Spleen (tissue), 7 donors: ENCODE measurements at regions not wholly inside any gene's neighbourhood (a gene's known extent, or its start where the extent isn't known, plus 50 kb on each side); places are given as distances from the start of the nearest gene placed in this dataset.

Experiments used
- POLR2A ChIP-seq, 3 donors: fragments of 450-650 bp; IDR thresholded peaks; one replicate each; pipeline ENCODE4 v1.5.1; 2017; ENCODE audit warnings: antibody characterized with exemption in 3 of 3, mild to moderate bottlenecking in 1 of 3
- TF ChIP-seq, protein P1 (sequence below), 11 experiments: fragments of 200-600 bp in 7 of 11; fragments of 450-650 bp in 4 of 11; sonication (generic) in 4 of 11; IDR thresholded peaks in 8 of 11; conservative IDR thresholded peaks in 3 of 11; 1 replicate in 7 of 11; 2 replicates in 4 of 11; pipeline versions ENCODE4 v1.4.0 to v1.8.0; 2016 to 2021; ENCODE audit warnings: antibody characterized with exemption in 11 of 11, inconsistent platforms in 4 of 11, mild to moderate bottlenecking in 1 of 11
- donor health status: DM: no; HTN: no; CAD: no; lungs with moderate emphysema.
- donor health status: DM: no; HTN: no; CAD: no.
- donor health status: DM: no; HTN: no; CAD: no.

DNA sequence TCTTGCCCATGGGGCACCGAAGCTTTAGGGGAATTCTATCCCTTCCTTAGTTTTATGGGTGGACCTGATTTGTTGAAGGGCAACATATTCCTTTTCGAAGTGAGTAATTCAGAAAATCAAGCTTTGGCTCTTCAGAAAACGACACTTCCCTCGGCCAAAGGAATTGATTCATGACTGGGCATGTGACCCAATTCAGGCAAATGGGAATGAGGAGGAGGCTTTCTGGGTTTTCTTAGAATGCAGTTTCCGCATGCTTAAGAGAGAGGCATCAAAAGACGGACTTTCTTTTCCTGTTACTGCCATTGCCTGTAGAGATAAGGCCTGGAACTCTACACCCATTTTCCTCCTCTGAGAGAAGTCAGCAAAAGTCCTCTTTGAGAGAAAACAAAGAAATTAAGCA lies 179.5 kb downstream of the RFPL4B start:
- TF ChIP-seq, protein P1, sequence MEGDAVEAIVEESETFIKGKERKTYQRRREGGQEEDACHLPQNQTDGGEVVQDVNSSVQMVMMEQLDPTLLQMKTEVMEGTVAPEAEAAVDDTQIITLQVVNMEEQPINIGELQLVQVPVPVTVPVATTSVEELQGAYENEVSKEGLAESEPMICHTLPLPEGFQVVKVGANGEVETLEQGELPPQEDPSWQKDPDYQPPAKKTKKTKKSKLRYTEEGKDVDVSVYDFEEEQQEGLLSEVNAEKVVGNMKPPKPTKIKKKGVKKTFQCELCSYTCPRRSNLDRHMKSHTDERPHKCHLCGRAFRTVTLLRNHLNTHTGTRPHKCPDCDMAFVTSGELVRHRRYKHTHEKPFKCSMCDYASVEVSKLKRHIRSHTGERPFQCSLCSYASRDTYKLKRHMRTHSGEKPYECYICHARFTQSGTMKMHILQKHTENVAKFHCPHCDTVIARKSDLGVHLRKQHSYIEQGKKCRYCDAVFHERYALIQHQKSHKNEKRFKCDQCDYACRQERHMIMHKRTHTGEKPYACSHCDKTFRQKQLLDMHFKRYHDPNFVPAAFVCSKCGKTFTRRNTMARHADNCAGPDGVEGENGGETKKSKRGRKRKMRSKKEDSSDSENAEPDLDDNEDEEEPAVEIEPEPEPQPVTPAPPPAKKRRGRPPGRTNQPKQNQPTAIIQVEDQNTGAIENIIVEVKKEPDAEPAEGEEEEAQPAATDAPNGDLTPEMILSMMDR (IDR thresholded peaks at IDR 0.05 in 8 of 11, conservative IDR thresholded peaks at IDR 0.05 in 3 of 11) = no peak
- no peak for TF ChIP-seq POLR2A (IDR thresholded peaks at IDR 0.05)
